Keratinocyte (primary cell): ENCODE measurements at regions not wholly inside any gene's neighbourhood (a gene's known extent, or its start where the extent isn't known, plus 50 kb on each side); places are given as distances from the start of the nearest gene placed in this dataset.

ENCODE experiments used
- DNase-seq: peaks from one replicate; pipeline ENCODE4 v3.0.0-alpha.2; 2011; ENCODE audit warnings: low read depth, missing footprints, low spot score
- FAIRE-seq: peaks from 2 replicates; lab custom pipeline; 2011; peaks lifted over from hg19 to GRCh38; lab: Jason Lieb, UNC
- H2AFZ ChIP-seq: 2 replicates; pipeline ENCODE4 v1.6.0; 2012; ENCODE audit warnings: low read length, control low read depth, inconsistent platforms; ENCODE audit not compliant: control insufficient read depth
- H3K27ac ChIP-seq: 2 replicates; pipeline ENCODE4 v1.5.1; 2011; ENCODE audit warnings: low read length; ENCODE audit not compliant: control insufficient read depth, insufficient read depth
- H3K27me3 ChIP-seq: 3 replicates; pipeline ENCODE4 v1.6.0; 2011; ENCODE audit warnings: low read length; ENCODE audit not compliant: control insufficient read depth, insufficient read depth; ENCODE audit errors: extremely low read depth
- H3K36me3 ChIP-seq, 2 experiments: 2 replicates in 1 of 2; 3 replicates in 1 of 2; pipeline ENCODE4 v1.5.1; 2011; ENCODE audit warnings: low read length in 2 of 2, mild to moderate bottlenecking in 1 of 2; ENCODE audit not compliant: control insufficient read depth in 2 of 2, insufficient read depth in 2 of 2; ENCODE audit errors: extremely low read depth in 1 of 2
- H3K4me1 ChIP-seq: 3 replicates; pipeline ENCODE4 v1.5.1; 2011; ENCODE audit warnings: low read length; ENCODE audit not compliant: control insufficient read depth, insufficient read depth; ENCODE audit errors: extremely low read depth
- H3K4me2 ChIP-seq: 3 replicates; pipeline ENCODE4 v1.6.0; 2011; ENCODE audit warnings: low read depth, low read length; ENCODE audit not compliant: control insufficient read depth, insufficient read depth; ENCODE audit errors: extremely low read depth
- H3K4me3 ChIP-seq, 3 experiments: fragments of 200-600 bp in 1 of 3; sonication (generic) in 1 of 3; 2 replicates in 2 of 3; 3 replicates in 1 of 3; pipeline ENCODE4 v1.5.1; 2011 to 2016; ENCODE audit warnings: low read length in 3 of 3, mild to moderate bottlenecking in 3 of 3, control low read depth in 2 of 3, inconsistent platforms in 1 of 3, low read depth in 1 of 3, mixed read lengths in 1 of 3, mixed run types in 1 of 3, moderate library complexity in 1 of 3; ENCODE audit not compliant: control insufficient read depth in 2 of 3, insufficient read depth in 2 of 3; ENCODE audit errors: extremely low read depth in 1 of 3
- H3K79me2 ChIP-seq: 2 replicates; pipeline ENCODE4 v1.6.0; 2012; ENCODE audit warnings: low read length; ENCODE audit not compliant: control insufficient read depth, insufficient read depth
- H3K9ac ChIP-seq: 3 replicates; pipeline ENCODE4 v1.6.0; 2011; ENCODE audit warnings: low read length; ENCODE audit not compliant: control insufficient read depth, insufficient read depth; ENCODE audit errors: extremely low read depth
- H3K9me1 ChIP-seq: 3 replicates; pipeline ENCODE4 v1.6.0; 2011; ENCODE audit warnings: low read length; ENCODE audit not compliant: control insufficient read depth, insufficient read depth; ENCODE audit errors: extremely low read depth
- H3K9me3 ChIP-seq: 2 replicates; pipeline ENCODE4 v1.5.1; 2012; ENCODE audit warnings: low read depth, low read length; ENCODE audit not compliant: control insufficient read depth
- H4K20me1 ChIP-seq: 3 replicates; pipeline ENCODE4 v1.6.0; 2011; ENCODE audit warnings: low read length; ENCODE audit not compliant: control insufficient read depth, insufficient read depth; ENCODE audit errors: extremely low read depth
- EZH2 ChIP-seq: IDR thresholded peaks from one replicate; pipeline ENCODE4 v1.6.1; 2012; ENCODE audit warnings: inconsistent platforms, mild to moderate bottlenecking, low read length, moderate library complexity
- dilution Hi-C: fragments of 300-500 bp; cut with MboI; formaldehyde crosslinking; loops from one replicate; pipeline ENCODE4 v1.7.0; 2020; ENCODE audit warnings: low sequenced_read_pairs; ENCODE audit not compliant: extremely low pct_ligation_motif_present
- TF ChIP-seq, protein P1 (sequence below), 3 experiments: IDR thresholded peaks in 1 of 3; conservative IDR thresholded peaks in 1 of 3; optimal IDR thresholded peaks in 1 of 3; 2 replicates in 2 of 3; 3 replicates in 1 of 3; pipeline versions ENCODE3 to v1.5.1; 2011; ENCODE audit warnings: low read length in 3 of 3, mild to moderate bottlenecking in 3 of 3, moderate library complexity in 2 of 3, control low read depth in 1 of 3, inconsistent platforms in 1 of 3; ENCODE audit not compliant: insufficient read depth in 2 of 3; ENCODE audit errors: extremely low read depth in 1 of 3

DNA sequence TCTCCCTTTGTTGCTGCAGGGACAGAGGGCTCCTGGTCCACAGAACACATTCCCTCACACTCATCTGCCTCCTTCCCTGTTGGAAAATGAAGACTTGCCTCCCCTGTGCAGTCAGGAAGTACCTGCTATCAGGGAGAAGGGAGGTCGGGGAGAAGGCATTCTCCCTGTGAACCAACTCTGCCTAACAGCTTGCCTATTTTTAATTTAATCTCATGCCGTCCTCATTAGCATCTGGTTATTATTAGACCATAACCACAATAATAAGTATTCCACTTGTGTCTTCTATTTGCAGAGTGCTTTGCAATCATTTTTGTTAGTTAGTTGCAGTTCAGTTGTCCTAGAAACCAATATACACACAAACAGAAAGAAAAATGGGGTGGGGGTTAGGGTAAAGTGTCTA, 232.6 kb upstream of the SKOR2 start:
- no peak overlapping the region for H3K9ac ChIP-seq
- no peaks in the 10 kb centered on the region for H3K4me1 ChIP-seq
- DNase-seq, result no peak
- H4K20me1 ChIP-seq, result no peaks in the 10 kb centered on the region
- H3K27me3 ChIP-seq, result no peaks in the 10 kb centered on the region
- dilution Hi-C loops, result no loop called here
- no peaks in the 10 kb centered on the region for H3K9me1 ChIP-seq
- no peaks in the 10 kb centered on the region for H3K79me2 ChIP-seq
- no peak overlapping the region for H3K4me3 ChIP-seq
- no peaks in the 10 kb centered on the region for H3K36me3 ChIP-seq
- H3K4me2 ChIP-seq, result no peak overlapping the region
- no peak for FAIRE-seq
- TF ChIP-seq, protein P1, sequence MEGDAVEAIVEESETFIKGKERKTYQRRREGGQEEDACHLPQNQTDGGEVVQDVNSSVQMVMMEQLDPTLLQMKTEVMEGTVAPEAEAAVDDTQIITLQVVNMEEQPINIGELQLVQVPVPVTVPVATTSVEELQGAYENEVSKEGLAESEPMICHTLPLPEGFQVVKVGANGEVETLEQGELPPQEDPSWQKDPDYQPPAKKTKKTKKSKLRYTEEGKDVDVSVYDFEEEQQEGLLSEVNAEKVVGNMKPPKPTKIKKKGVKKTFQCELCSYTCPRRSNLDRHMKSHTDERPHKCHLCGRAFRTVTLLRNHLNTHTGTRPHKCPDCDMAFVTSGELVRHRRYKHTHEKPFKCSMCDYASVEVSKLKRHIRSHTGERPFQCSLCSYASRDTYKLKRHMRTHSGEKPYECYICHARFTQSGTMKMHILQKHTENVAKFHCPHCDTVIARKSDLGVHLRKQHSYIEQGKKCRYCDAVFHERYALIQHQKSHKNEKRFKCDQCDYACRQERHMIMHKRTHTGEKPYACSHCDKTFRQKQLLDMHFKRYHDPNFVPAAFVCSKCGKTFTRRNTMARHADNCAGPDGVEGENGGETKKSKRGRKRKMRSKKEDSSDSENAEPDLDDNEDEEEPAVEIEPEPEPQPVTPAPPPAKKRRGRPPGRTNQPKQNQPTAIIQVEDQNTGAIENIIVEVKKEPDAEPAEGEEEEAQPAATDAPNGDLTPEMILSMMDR (optimal IDR thresholded peaks at IDR 0.05 in 1 of 3, IDR thresholded peaks at IDR 0.05 in 1 of 3, conservative IDR thresholded peaks at IDR 0.05 in 1 of 3; ENCODE audit: extremely low read depth in 1 of 3, insufficient read depth in 2 of 3, low read length in 3 of 3), result no peak
- no peak for TF ChIP-seq EZH2
- H3K27ac ChIP-seq, result no peak overlapping the region
- no peak overlapping the region for H2AFZ ChIP-seq
- no peaks in the 10 kb centered on the region for H3K9me3 ChIP-seq

DNA sequence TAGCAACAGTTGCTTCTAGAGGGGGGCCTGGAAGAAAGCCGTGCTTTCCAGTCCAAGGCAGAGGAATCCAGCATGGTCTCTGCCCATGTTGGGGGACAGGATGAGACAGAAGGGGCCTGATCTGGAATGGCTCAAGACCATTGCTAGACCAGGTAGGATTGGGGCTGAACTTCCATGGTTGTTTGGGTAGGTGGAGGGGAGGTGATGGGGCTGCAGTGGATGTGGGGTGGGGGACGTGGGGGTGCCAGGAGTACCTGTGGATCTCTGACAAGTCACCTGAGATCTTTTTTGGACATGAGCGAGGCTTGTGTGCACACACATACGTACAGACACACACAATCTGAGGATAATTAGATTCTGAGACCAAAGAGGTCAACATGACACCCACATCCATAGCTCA, 228.7 kb upstream of the SKOR2 start:
- Histone ChIP-seq H3K9me3 (no peaks in the 10 kb centered on the region), H3K79me2 (no peaks in the 10 kb centered on the region), H3K4me2 (no peak overlapping the region), H3K27me3 (no peaks in the 10 kb centered on the region), H3K4me3 (no peak overlapping the region), H2AFZ (no peak overlapping the region), H3K4me1 (no peaks in the 10 kb centered on the region), H3K36me3 (no peaks in the 10 kb centered on the region), H3K9ac (no peak overlapping the region), H3K9me1 (no peaks in the 10 kb centered on the region), H4K20me1 (no peaks in the 10 kb centered on the region), H3K27ac (no peak overlapping the region)
- TF ChIP-seq, protein P1 (optimal IDR thresholded peaks at IDR 0.05 in 1 of 3, IDR thresholded peaks at IDR 0.05 in 1 of 3, conservative IDR thresholded peaks at IDR 0.05 in 1 of 3; ENCODE audit: extremely low read depth in 1 of 3, insufficient read depth in 2 of 3, low read length in 3 of 3), result no peak
- TF ChIP-seq EZH2, result no peak
- dilution Hi-C loops, result no loop called here
- no peak for FAIRE-seq
- DNase-seq, result no peak
